ENCODE measurements at regions not wholly inside any gene's neighbourhood (a gene's known extent, or its start where the extent isn't known, plus 50 kb on each side); places are given as distances from the start of the nearest gene placed in this dataset.

DNA sequence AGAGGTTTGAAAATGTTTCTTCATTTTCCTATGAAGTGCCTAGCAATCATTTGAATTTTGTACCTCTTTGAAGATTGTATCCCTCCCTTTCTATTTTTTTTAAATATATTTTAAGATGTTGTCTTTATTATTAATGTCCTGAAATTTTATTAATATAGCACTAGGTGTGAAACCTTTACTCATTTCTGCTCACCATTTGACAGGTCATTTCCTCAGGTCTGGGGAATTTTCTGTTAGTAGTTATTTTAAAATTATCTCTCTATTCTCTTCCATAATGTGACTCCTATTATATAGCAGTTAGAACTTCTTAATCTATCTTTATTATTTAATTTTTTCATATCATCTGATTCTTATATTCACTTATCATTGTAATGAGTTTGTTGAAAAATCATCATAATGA, 1038.6 kb upstream of the SLC39A10 start:
- TF ChIP-seq, protein P1, sequence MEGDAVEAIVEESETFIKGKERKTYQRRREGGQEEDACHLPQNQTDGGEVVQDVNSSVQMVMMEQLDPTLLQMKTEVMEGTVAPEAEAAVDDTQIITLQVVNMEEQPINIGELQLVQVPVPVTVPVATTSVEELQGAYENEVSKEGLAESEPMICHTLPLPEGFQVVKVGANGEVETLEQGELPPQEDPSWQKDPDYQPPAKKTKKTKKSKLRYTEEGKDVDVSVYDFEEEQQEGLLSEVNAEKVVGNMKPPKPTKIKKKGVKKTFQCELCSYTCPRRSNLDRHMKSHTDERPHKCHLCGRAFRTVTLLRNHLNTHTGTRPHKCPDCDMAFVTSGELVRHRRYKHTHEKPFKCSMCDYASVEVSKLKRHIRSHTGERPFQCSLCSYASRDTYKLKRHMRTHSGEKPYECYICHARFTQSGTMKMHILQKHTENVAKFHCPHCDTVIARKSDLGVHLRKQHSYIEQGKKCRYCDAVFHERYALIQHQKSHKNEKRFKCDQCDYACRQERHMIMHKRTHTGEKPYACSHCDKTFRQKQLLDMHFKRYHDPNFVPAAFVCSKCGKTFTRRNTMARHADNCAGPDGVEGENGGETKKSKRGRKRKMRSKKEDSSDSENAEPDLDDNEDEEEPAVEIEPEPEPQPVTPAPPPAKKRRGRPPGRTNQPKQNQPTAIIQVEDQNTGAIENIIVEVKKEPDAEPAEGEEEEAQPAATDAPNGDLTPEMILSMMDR (IDR thresholded peaks at IDR 0.05; ENCODE audit: low read length): no peak
- TF ChIP-seq EZH2 (optimal IDR thresholded peaks at IDR 0.05; ENCODE audit: low read depth, low read length) (no peak), EZH2phosphoT487 (IDR thresholded peaks at IDR 0.05; ENCODE audit: low read length) (no peak)
